Neural cell (in vitro differentiated cells): ENCODE measurements at regions not wholly inside any gene's neighbourhood (a gene's known extent, or its start where the extent isn't known, plus 50 kb on each side); places are given as distances from the start of the nearest gene placed in this dataset.

Source experiments
- EZH2 ChIP-seq: fragments of 200-600, 300-800 bp; shearing (Covaris generic), sonication (generic); IDR thresholded peaks from 2 replicates; pipeline ENCODE4 v1.6.1; 2014; ENCODE audit warnings: antibody characterized with exemption, low read length, borderline replicate concordance, mild to moderate bottlenecking; ENCODE audit not compliant: insufficient read depth, poor library complexity, severe bottlenecking
- POLR2AphosphoS5 ChIP-seq: IDR thresholded peaks from 2 replicates; pipeline ENCODE4 v1.6.1; 2012

GRCh38 chr13:109496216-109496615 is 290.2 kb downstream of the IRS2 start:
- TF ChIP-seq EZH2 (no peak), POLR2AphosphoS5 (no peak)
